GM12874 (cell line): ENCODE measurements at regions not wholly inside any gene's neighbourhood (a gene's known extent, or its start where the extent isn't known, plus 50 kb on each side); places are given as distances from the start of the nearest gene placed in this dataset.

ENCODE experiments used
- CTCF ChIP-seq: IDR thresholded peaks from 2 replicates; pipeline ENCODE4 v1.5.1; 2011; ENCODE audit warnings: low read depth, mild to moderate bottlenecking, control low read depth, low read length, moderate library complexity; ENCODE audit not compliant: insufficient read depth

GRCh38 chr2:65922794-65923193, 490.4 kb upstream of the SPRED2 start:
- no peak for TF ChIP-seq CTCF

- no peak for TF ChIP-seq CTCF
Measured at GRCh38 chr2:65922030-65922429, 489.6 kb upstream of the SPRED2 start.

- TF ChIP-seq CTCF: no peak
Measured at GRCh38 chr2:65921116-65921515, 488.7 kb upstream of the SPRED2 start.

GRCh38 chr2:65920659-65921058, 488.3 kb upstream of the SPRED2 start:
- TF ChIP-seq CTCF: no peak

GRCh38 chr2:65919550-65920188, 487.3 kb upstream of the SPRED2 start:
- no peak for TF ChIP-seq CTCF

- no peak for TF ChIP-seq CTCF
Measured at GRCh38 chr2:65918760-65919187, 486.4 kb upstream of the SPRED2 start.

GRCh38 chr2:65917986-65918385, 485.6 kb upstream of the SPRED2 start:
- no peak for TF ChIP-seq CTCF

- no peak for TF ChIP-seq CTCF
Measured at GRCh38 chr2:65916785-65917295, 484.4 kb upstream of the SPRED2 start.
